GM19035 (cell line): ENCODE measurements at regions not wholly inside any gene's neighbourhood (a gene's known extent, or its start where the extent isn't known, plus 50 kb on each side); places are given as distances from the start of the nearest gene placed in this dataset.
"Not testable (repeated sequence)": the region's sequence is repeated elsewhere in the genome, so short reads cannot be mapped to it uniquely, and the experiment has no call there.

Source experiments
- ATAC-seq: cut with Tn5 transposase; IDR thresholded peaks from one replicate; pipeline ENCODE4 v1.9.1; 2021; ENCODE audit not compliant: unreplicated experiment

- no peak for ATAC-seq
Measured at GRCh38 chr5:168110870-168111832, 180.3 kb upstream of the WWC1 start.

GRCh38 chr5:168114444-168115017 is 176.9 kb upstream of the WWC1 start:
- ATAC-seq: peak; percentile 91

GRCh38 chr5:168117469-168117868 is 174.0 kb upstream of the WWC1 start:
- no peak for ATAC-seq

GRCh38 chr5:168118042-168118668 is 173.3 kb upstream of the WWC1 start:
- no peak for ATAC-seq

GRCh38 chr5:168120401-168121137 is 170.9 kb upstream of the WWC1 start:
- ATAC-seq: no peak

- no peak for ATAC-seq
Measured at GRCh38 chr5:168121138-168121494, 170.3 kb upstream of the WWC1 start.

- peak; percentile 86 for ATAC-seq
Measured at GRCh38 chr5:168123631-168124528, 167.6 kb upstream of the WWC1 start.

- ATAC-seq: no peak
Measured at GRCh38 chr5:168125445-168126199, 165.8 kb upstream of the WWC1 start.

GRCh38 chr5:168126606-168127005 is 164.8 kb upstream of the WWC1 start:
- ATAC-seq: no peak

- ATAC-seq: no peak
Measured at GRCh38 chr5:168128111-168128510, 163.3 kb upstream of the WWC1 start.

GRCh38 chr5:168128557-168128956 is 162.9 kb upstream of the WWC1 start:
- ATAC-seq: no peak

- ATAC-seq: no peak
Measured at GRCh38 chr5:168131519-168131918, 159.9 kb upstream of the WWC1 start.

GRCh38 chr5:168132241-168132641 is 159.2 kb upstream of the WWC1 start:
- ATAC-seq: no peak

GRCh38 chr5:168135897-168136296 is 155.5 kb upstream of the WWC1 start:
- ATAC-seq: peak; percentile 97

GRCh38 chr5:168136340-168136739 is 155.1 kb upstream of the WWC1 start:
- ATAC-seq: peak; percentile 18

GRCh38 chr5:168137265-168137664 is 154.2 kb upstream of the WWC1 start:
- ATAC-seq: no peak

GRCh38 chr5:168140241-168140640 is 151.2 kb upstream of the WWC1 start:
- ATAC-seq: no peak

GRCh38 chr5:168142402-168142801 is 149.0 kb upstream of the WWC1 start:
- ATAC-seq: no peak

- not testable (repeated sequence) for ATAC-seq
Measured at GRCh38 chr5:168143521-168143920, 147.9 kb upstream of the WWC1 start.

GRCh38 chr5:168147106-168147505 is 144.3 kb upstream of the WWC1 start:
- ATAC-seq: no peak
